GM12865 (cell line): ENCODE measurements at regions not wholly inside any gene's neighbourhood (a gene's known extent, or its start where the extent isn't known, plus 50 kb on each side); places are given as distances from the start of the nearest gene placed in this dataset.

ENCODE experiments used
- DNase-seq: peaks from one replicate; pipeline ENCODE4 v3.0.0; 2010; ENCODE audit warnings: low read depth
- H3K4me3 ChIP-seq: 2 replicates; pipeline ENCODE4 v1.5.1; 2011; ENCODE audit warnings: mild to moderate bottlenecking, low read depth, low read length, control low read depth
- TF ChIP-seq, protein P1 (sequence below): IDR thresholded peaks from 2 replicates; pipeline ENCODE4 v1.5.1; 2011; ENCODE audit warnings: low read length, control low read depth, low read depth, inconsistent platforms; ENCODE audit not compliant: insufficient read depth; ENCODE audit errors: missing control alignments

DNA sequence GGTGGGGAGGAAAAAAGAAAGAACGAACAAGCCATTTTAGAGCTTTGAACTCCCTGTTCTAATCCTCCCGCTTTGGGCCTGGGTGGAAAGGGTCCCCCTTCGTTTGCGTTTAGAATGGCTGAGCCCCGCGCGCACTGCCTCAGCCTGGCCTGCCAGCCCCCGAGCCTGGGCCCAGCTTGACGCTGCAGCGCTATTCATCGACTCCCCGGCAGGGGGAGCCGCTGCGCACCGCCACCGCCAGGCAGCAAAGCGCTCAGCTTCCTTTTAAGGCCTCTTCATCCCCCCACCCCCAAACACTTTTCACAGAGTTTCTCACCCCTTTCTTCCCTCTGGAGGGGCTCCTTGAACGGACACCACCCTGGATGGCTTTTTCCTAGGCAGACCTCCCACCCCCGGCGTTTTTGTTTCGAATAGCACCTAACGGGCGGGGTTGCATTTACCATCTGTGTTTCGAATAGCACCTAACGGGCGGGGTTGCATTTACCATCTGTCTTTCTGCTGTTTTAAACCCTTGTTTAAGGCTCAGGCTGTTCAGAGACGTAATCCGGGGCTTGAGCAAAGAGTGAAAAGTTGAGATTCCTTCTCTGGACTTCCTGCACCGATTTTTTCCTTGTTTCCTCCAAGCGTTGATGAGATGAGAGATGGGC lies 56.4 kb upstream of the PIWIL1 start:
- peak; percentile 3 for DNase-seq
- TF ChIP-seq, protein P1, sequence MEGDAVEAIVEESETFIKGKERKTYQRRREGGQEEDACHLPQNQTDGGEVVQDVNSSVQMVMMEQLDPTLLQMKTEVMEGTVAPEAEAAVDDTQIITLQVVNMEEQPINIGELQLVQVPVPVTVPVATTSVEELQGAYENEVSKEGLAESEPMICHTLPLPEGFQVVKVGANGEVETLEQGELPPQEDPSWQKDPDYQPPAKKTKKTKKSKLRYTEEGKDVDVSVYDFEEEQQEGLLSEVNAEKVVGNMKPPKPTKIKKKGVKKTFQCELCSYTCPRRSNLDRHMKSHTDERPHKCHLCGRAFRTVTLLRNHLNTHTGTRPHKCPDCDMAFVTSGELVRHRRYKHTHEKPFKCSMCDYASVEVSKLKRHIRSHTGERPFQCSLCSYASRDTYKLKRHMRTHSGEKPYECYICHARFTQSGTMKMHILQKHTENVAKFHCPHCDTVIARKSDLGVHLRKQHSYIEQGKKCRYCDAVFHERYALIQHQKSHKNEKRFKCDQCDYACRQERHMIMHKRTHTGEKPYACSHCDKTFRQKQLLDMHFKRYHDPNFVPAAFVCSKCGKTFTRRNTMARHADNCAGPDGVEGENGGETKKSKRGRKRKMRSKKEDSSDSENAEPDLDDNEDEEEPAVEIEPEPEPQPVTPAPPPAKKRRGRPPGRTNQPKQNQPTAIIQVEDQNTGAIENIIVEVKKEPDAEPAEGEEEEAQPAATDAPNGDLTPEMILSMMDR: peak; percentile 55
- H3K4me3 ChIP-seq: no peak overlapping the region

DNA sequence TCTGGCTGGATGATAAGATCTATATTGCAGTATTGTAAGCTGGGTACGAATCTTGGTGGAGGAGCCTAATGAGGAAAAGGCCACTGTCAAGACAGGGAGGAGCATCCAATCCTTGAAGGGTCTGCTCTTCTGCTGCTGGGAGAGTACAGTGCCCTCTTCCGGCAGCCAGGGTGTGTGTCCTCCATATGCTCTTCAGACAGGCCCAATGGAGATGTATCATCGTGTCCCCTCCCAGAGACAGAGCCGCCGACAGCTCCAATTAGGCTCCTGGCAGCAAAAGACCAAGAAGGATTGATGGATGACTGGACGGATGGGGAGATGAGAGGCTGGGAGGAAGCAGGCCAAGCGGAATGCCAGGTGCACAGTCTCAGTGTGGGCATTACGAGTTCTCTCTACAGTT lies 51.6 kb upstream of the PIWIL1 start:
- no peak overlapping the region for H3K4me3 ChIP-seq
- TF ChIP-seq, protein P1: no peak
- DNase-seq: no peak

DNA sequence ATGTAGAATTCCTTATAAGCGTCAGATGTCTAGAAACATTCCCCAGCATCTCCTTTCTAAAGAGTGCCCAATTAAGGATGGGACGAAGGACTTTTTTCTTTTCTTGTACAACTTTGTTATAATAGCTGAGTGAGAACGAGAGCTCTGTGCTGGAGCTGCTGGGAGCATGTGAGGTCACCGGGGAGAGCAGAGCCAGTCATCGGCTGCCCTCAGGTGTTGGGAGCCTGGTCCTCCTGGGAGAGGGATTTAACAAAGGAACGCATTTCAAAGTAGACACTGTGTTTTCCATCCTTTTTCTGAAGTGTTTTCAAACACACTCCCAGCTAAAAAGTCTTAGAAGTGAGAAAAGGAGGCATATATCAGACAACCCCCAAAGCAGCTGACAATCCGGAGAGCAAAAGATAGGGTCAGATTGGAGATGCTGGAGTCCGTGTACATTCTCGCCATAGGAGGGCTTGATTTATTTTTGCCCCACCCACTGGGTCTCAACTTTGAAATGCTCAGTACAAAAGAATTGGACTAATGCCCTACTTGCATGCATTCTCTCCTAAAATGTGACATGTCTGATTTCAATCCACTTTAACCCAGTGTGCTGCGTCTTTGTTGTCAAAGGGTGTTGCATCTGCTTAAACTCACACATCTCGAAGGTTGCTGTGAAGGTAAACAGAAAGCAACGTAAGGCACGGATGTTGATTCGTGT lies 50.8 kb upstream of the PIWIL1 start:
- H3K4me3 ChIP-seq: no peak overlapping the region
- TF ChIP-seq, protein P1: no peak
- DNase-seq: no peak
